PC-3 (cell line): ENCODE measurements at regions not wholly inside any gene's neighbourhood (a gene's known extent, or its start where the extent isn't known, plus 50 kb on each side); places are given as distances from the start of the nearest gene placed in this dataset.

Source experiments
- EZH2 ChIP-seq: fragments of 300-600 bp; sonication (generic); IDR thresholded peaks from one replicate; pipeline ENCODE4 v1.6.1; 2017; ENCODE audit warnings: antibody characterized with exemption, mild to moderate bottlenecking, low read length; ENCODE audit not compliant: unreplicated experiment
- EZH2phosphoT487 ChIP-seq: fragments of 300-600 bp; sonication (generic); IDR thresholded peaks from 2 replicates; pipeline ENCODE4 v1.6.1; 2018; ENCODE audit warnings: mild to moderate bottlenecking, antibody characterized with exemption, low read length, borderline replicate concordance
- TF ChIP-seq, protein P1 (sequence below): fragments of 300-600 bp; sonication (generic); conservative IDR thresholded peaks from 2 replicates; pipeline ENCODE4 v1.5.1; 2017; ENCODE audit warnings: antibody characterized with exemption, low read depth, mild to moderate bottlenecking, low read length

DNA sequence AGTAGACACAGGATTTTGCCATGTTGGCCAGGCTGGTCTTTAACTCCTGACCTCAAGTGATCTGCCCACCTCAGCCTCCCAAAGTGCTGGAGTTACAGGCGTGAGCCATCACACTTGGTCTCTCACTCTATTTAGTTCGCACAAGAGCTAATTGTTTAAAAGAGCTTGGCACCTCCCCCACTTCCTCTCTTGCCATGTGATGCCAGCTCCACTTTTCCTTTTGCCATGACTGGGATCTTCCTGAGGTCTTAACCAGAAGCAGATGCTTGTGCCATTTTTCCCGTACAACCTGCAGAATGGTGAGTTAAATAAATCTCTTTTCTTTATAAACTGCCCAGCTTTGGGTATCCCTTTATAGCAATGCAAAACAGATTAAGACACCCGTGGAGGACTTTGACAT is 200.1 kb upstream of the FRMD6 start:
- TF ChIP-seq, protein P1, sequence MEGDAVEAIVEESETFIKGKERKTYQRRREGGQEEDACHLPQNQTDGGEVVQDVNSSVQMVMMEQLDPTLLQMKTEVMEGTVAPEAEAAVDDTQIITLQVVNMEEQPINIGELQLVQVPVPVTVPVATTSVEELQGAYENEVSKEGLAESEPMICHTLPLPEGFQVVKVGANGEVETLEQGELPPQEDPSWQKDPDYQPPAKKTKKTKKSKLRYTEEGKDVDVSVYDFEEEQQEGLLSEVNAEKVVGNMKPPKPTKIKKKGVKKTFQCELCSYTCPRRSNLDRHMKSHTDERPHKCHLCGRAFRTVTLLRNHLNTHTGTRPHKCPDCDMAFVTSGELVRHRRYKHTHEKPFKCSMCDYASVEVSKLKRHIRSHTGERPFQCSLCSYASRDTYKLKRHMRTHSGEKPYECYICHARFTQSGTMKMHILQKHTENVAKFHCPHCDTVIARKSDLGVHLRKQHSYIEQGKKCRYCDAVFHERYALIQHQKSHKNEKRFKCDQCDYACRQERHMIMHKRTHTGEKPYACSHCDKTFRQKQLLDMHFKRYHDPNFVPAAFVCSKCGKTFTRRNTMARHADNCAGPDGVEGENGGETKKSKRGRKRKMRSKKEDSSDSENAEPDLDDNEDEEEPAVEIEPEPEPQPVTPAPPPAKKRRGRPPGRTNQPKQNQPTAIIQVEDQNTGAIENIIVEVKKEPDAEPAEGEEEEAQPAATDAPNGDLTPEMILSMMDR = no peak
- no peak for TF ChIP-seq EZH2
- no peak for TF ChIP-seq EZH2phosphoT487
